Activated CD4-positive, alpha-beta T cell treated with anti-CD3 and anti-CD28 coated beads, Interleukin-2, amount 10 ng/mL, durations not matched to agents 24 days and 14 days (primary cell): ENCODE measurements at regions not wholly inside any gene's neighbourhood (a gene's known extent, or its start where the extent isn't known, plus 50 kb on each side); places are given as distances from the start of the nearest gene placed in this dataset.

Experiments
- DNase-seq: peaks from one replicate; pipeline ENCODE4 v3.0.0; 2022
- H3K27ac Mint-ChIP-seq: one replicate; pipeline ENCODE4 v1.8.0; 2022; ENCODE audit warnings: mild to moderate bottlenecking, mixed read lengths
- H3K27me3 Mint-ChIP-seq: one replicate; pipeline ENCODE4 v1.8.0; 2022; ENCODE audit warnings: mixed read lengths
- H3K36me3 Mint-ChIP-seq: one replicate; pipeline ENCODE4 v1.8.0; 2022; ENCODE audit warnings: low read depth, mild to moderate bottlenecking, mixed read lengths
- H3K4me1 Mint-ChIP-seq: one replicate; pipeline ENCODE4 v1.8.0; 2021; ENCODE audit warnings: mixed read lengths
- H3K4me3 Mint-ChIP-seq: one replicate; pipeline ENCODE4 v1.8.0; 2022; ENCODE audit warnings: mild to moderate bottlenecking, moderate library complexity, mixed read lengths
- H3K9me3 Mint-ChIP-seq: one replicate; pipeline ENCODE4 v1.8.0; 2021; ENCODE audit warnings: mixed read lengths
- intact Hi-C: fragments of 100-400 bp; cut with micrococcal nuclease; formaldehyde crosslinking; loops from one replicate; pipeline ENCODE4 v1.15.1; 2023

GRCh38 chr9:79788662-79789061 lies 216.9 kb downstream of the TLE4 start:
- peaks cover 10% of the 10 kb centered on the region for H3K9me3 Mint-ChIP-seq
- H3K36me3 Mint-ChIP-seq: no peaks in the 10 kb centered on the region
- intact Hi-C loops: no loop called here
- DNase-seq: no peak
- no peak overlapping the region for H3K4me3 Mint-ChIP-seq
- H3K27me3 Mint-ChIP-seq: no peaks in the 10 kb centered on the region
- no peak overlapping the region for H3K27ac Mint-ChIP-seq
- no peaks in the 10 kb centered on the region for H3K4me1 Mint-ChIP-seq

GRCh38 chr9:79781263-79781662 lies 209.5 kb downstream of the TLE4 start:
- H3K27me3 Mint-ChIP-seq: no peaks in the 10 kb centered on the region
- no peaks in the 10 kb centered on the region for H3K4me1 Mint-ChIP-seq
- DNase-seq: no peak
- H3K36me3 Mint-ChIP-seq: no peaks in the 10 kb centered on the region
- H3K9me3 Mint-ChIP-seq: peaks cover 9% of the 10 kb centered on the region
- intact Hi-C loops: no loop called here
- no peak overlapping the region for H3K4me3 Mint-ChIP-seq
- no peak overlapping the region for H3K27ac Mint-ChIP-seq

- H3K9me3 Mint-ChIP-seq: peaks cover 9% of the 10 kb centered on the region
- H3K27me3 Mint-ChIP-seq: no peaks in the 10 kb centered on the region
- H3K4me3 Mint-ChIP-seq: no peak overlapping the region
- DNase-seq: no peak
- H3K4me1 Mint-ChIP-seq: no peaks in the 10 kb centered on the region
- no peak overlapping the region for H3K27ac Mint-ChIP-seq
- intact Hi-C loops: no loop called here
- H3K36me3 Mint-ChIP-seq: no peaks in the 10 kb centered on the region
Measured at GRCh38 chr9:79780559-79780958, 208.8 kb downstream of the TLE4 start.

GRCh38 chr9:79779901-79780300 lies 208.1 kb downstream of the TLE4 start:
- Mint-ChIP-seq H3K9me3 (peaks cover 9% of the 10 kb centered on the region), H3K27me3 (no peaks in the 10 kb centered on the region), H3K4me1 (no peaks in the 10 kb centered on the region), H3K36me3 (no peaks in the 10 kb centered on the region), H3K4me3 (no peak overlapping the region), H3K27ac (no peak overlapping the region)
- no peak for DNase-seq
- intact Hi-C loops: no loop called here

- intact Hi-C loops: no loop called here
- H3K27me3 Mint-ChIP-seq: no peaks in the 10 kb centered on the region
- H3K27ac Mint-ChIP-seq: no peak overlapping the region
- no peak overlapping the region for H3K4me3 Mint-ChIP-seq
- no peaks in the 10 kb centered on the region for H3K36me3 Mint-ChIP-seq
- H3K9me3 Mint-ChIP-seq: peaks cover 9% of the 10 kb centered on the region
- DNase-seq: no peak
- H3K4me1 Mint-ChIP-seq: no peaks in the 10 kb centered on the region
Measured at GRCh38 chr9:79778581-79778980, 206.8 kb downstream of the TLE4 start.

- Mint-ChIP-seq H3K4me1 (no peaks in the 10 kb centered on the region), H3K27ac (no peak overlapping the region), H3K27me3 (no peaks in the 10 kb centered on the region), H3K9me3 (peaks cover 6% of the 10 kb centered on the region), H3K4me3 (no peak overlapping the region), H3K36me3 (no peaks in the 10 kb centered on the region)
- no peak for DNase-seq
- intact Hi-C loops: no loop called here
Measured at GRCh38 chr9:79776581-79776980, 204.8 kb downstream of the TLE4 start.
